ENCODE measurements at regions not wholly inside any gene's neighbourhood (a gene's known extent, or its start where the extent isn't known, plus 50 kb on each side); places are given as distances from the start of the nearest gene placed in this dataset.

- dilution Hi-C loops (cut with MboI; ENCODE audit: extremely low pct_ligation_motif_present, low sequenced_read_pairs): no loop called here
- no peaks in the 10 kb centered on the region for H3K27me3 ChIP-seq (ENCODE audit: control insufficient read depth, extremely low read depth, insufficient read depth, low read length)
- H3K4me2 ChIP-seq (ENCODE audit: control insufficient read depth, extremely low read depth, insufficient read depth, low read depth, low read length): no peak overlapping the region
- TF ChIP-seq EZH2 (IDR thresholded peaks at IDR 0.05; ENCODE audit: low read length): no peak
- TF ChIP-seq CTCF (optimal IDR thresholded peaks at IDR 0.05 in 1 of 3, IDR thresholded peaks at IDR 0.05 in 1 of 3, conservative IDR thresholded peaks at IDR 0.05 in 1 of 3; ENCODE audit: extremely low read depth in 1 of 3, insufficient read depth in 2 of 3, low read length in 3 of 3): no peak
- H3K36me3 ChIP-seq (ENCODE audit: control insufficient read depth in 2 of 2, extremely low read depth in 1 of 2, insufficient read depth in 2 of 2, low read length in 2 of 2): no peaks in the 10 kb centered on the region
- H3K27ac ChIP-seq (ENCODE audit: control insufficient read depth, insufficient read depth, low read length): no peak overlapping the region
- no peak overlapping the region for H2AFZ ChIP-seq (ENCODE audit: control insufficient read depth, low read length)
- DNase-seq (ENCODE audit: low read depth, low spot score): no peak
- no peak overlapping the region for H3K4me3 ChIP-seq (ENCODE audit: control insufficient read depth in 2 of 3, extremely low read depth in 1 of 3, insufficient read depth in 2 of 3, low read depth in 1 of 3, low read length in 3 of 3)
- FAIRE-seq: no peak
- no peaks in the 10 kb centered on the region for H3K79me2 ChIP-seq (ENCODE audit: control insufficient read depth, insufficient read depth, low read length)
- H3K4me1 ChIP-seq (ENCODE audit: control insufficient read depth, extremely low read depth, insufficient read depth, low read length): peaks cover 5% of the 10 kb centered on the region
- H3K9me1 ChIP-seq (ENCODE audit: control insufficient read depth, extremely low read depth, insufficient read depth, low read length): no peaks in the 10 kb centered on the region
- H3K9ac ChIP-seq (ENCODE audit: control insufficient read depth, extremely low read depth, insufficient read depth, low read length): no peak overlapping the region
- no peaks in the 10 kb centered on the region for H3K9me3 ChIP-seq (ENCODE audit: control insufficient read depth, low read depth, low read length)
- no peaks in the 10 kb centered on the region for H4K20me1 ChIP-seq (ENCODE audit: control insufficient read depth, extremely low read depth, insufficient read depth, low read length)
These were observed 244.1 kb upstream of the ZC3H12C start for GRCh38 chr11:109849051-109849450.

DNA sequence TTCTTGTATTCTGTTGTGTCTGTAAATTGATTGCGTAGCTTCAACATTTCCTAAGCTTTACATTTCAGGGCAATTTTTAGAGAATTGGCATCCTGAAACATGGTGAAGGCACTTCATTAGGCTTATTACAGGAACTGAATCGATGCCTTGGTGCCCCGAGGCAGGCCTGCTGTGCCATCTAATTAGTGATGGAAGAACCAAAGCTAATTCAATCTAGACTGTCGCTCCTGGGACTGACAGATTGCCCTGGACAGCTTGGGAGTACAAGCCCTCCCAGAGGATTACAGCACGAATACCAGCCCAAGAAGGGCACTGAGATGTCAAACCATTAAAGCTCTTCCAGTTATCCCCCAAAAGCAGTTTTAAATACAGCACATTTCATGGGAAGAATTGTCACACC lies 243.2 kb upstream of the ZC3H12C start:
- Histone ChIP-seq H2AFZ (ENCODE audit: control insufficient read depth, low read length) (no peak overlapping the region), H3K79me2 (ENCODE audit: control insufficient read depth, insufficient read depth, low read length) (no peaks in the 10 kb centered on the region), H3K27me3 (ENCODE audit: control insufficient read depth, extremely low read depth, insufficient read depth, low read length) (no peaks in the 10 kb centered on the region), H3K27ac (ENCODE audit: control insufficient read depth, insufficient read depth, low read length) (no peak overlapping the region), H3K4me2 (ENCODE audit: control insufficient read depth, extremely low read depth, insufficient read depth, low read depth, low read length) (no peak overlapping the region), H3K9ac (ENCODE audit: control insufficient read depth, extremely low read depth, insufficient read depth, low read length) (no peak overlapping the region), H3K4me3 (ENCODE audit: control insufficient read depth in 2 of 3, extremely low read depth in 1 of 3, insufficient read depth in 2 of 3, low read depth in 1 of 3, low read length in 3 of 3) (no peak overlapping the region), H3K36me3 (ENCODE audit: control insufficient read depth in 2 of 2, extremely low read depth in 1 of 2, insufficient read depth in 2 of 2, low read length in 2 of 2) (no peaks in the 10 kb centered on the region), H3K9me1 (ENCODE audit: control insufficient read depth, extremely low read depth, insufficient read depth, low read length) (no peaks in the 10 kb centered on the region), H4K20me1 (ENCODE audit: control insufficient read depth, extremely low read depth, insufficient read depth, low read length) (no peaks in the 10 kb centered on the region), H3K9me3 (ENCODE audit: control insufficient read depth, low read depth, low read length) (no peaks in the 10 kb centered on the region), H3K4me1 (ENCODE audit: control insufficient read depth, extremely low read depth, insufficient read depth, low read length) (peaks cover 5% of the 10 kb centered on the region)
- DNase-seq (ENCODE audit: low read depth, low spot score) (no peak), FAIRE-seq (no peak)
- dilution Hi-C loops (cut with MboI; ENCODE audit: extremely low pct_ligation_motif_present, low sequenced_read_pairs): no loop called here
- no peak for TF ChIP-seq CTCF (optimal IDR thresholded peaks at IDR 0.05 in 1 of 3, IDR thresholded peaks at IDR 0.05 in 1 of 3, conservative IDR thresholded peaks at IDR 0.05 in 1 of 3; ENCODE audit: extremely low read depth in 1 of 3, insufficient read depth in 2 of 3, low read length in 3 of 3)
- TF ChIP-seq EZH2 (IDR thresholded peaks at IDR 0.05; ENCODE audit: low read length): no peak
